ENCODE measurements at regions not wholly inside any gene's neighbourhood (a gene's known extent, or its start where the extent isn't known, plus 50 kb on each side); places are given as distances from the start of the nearest gene placed in this dataset.

GRCh38 chr2:175737722-175738361 lies 264.2 kb downstream of the LNPK start:
- Histone ChIP-seq H3K79me2 (ENCODE audit: insufficient read depth) (no peaks in the 10 kb centered on the region), H3K9me2 (ENCODE audit: insufficient read depth) (no peaks in the 10 kb centered on the region), H3K9me3 (ENCODE audit: low read depth) (no peaks in the 10 kb centered on the region), H2AFZ (no peak overlapping the region), H3K9ac (no peak overlapping the region), H3K4me3 (no peak overlapping the region), H3K27ac (no peak overlapping the region), H3K4me1 (ENCODE audit: insufficient read depth) (peaks cover 13% of the 10 kb centered on the region), H3K36me3 (ENCODE audit: low read depth) (no peaks in the 10 kb centered on the region), H3K4me2 (ENCODE audit: unreplicated experiment) (no peak overlapping the region), H3F3A (ENCODE audit: insufficient read depth) (peaks cover 13% of the 10 kb centered on the region), H3K27me3 (replicated peaks; ENCODE audit: insufficient read depth) (no peaks in the 10 kb centered on the region; the same call in 1 of the 2 replicates), H4K20me1 (ENCODE audit: insufficient read depth) (no peaks in the 10 kb centered on the region)
- WGBS, 2 experiments (ENCODE audit: low coverage in 1 of 2, low lambda C conversion rate in 2 of 2, missing lambda C conversion rate in 2 of 2): 61% methylated on average over 3 of the region's 3 CpGs
- in situ Hi-C loops (cut with MboI): no loop called here
- no peak for DNase-seq
- no peak for TF ChIP-seq EZH2phosphoT487 (IDR thresholded peaks at IDR 0.05; ENCODE audit: insufficient read depth, low read depth)
- TF ChIP-seq EZH2 (IDR thresholded peaks at IDR 0.05; ENCODE audit: insufficient read depth, poor library complexity, severe bottlenecking): no peak

- DNase-seq: no peak
- no peak overlapping the region for H3K4me2 ChIP-seq (ENCODE audit: unreplicated experiment)
- TF ChIP-seq EZH2 (IDR thresholded peaks at IDR 0.05; ENCODE audit: insufficient read depth, poor library complexity, severe bottlenecking) (no peak), EZH2phosphoT487 (IDR thresholded peaks at IDR 0.05; ENCODE audit: insufficient read depth, low read depth) (no peak)
- H4K20me1 ChIP-seq (ENCODE audit: insufficient read depth): no peaks in the 10 kb centered on the region
- H3K9ac ChIP-seq: no peak overlapping the region
- 57 to 58% methylated on average over 5 of the region's 5 CpGs for WGBS, 2 experiments (ENCODE audit: low coverage in 1 of 2, low lambda C conversion rate in 2 of 2, missing lambda C conversion rate in 2 of 2)
- H3K4me1 ChIP-seq (ENCODE audit: insufficient read depth): no peaks in the 10 kb centered on the region
- H3K27me3 ChIP-seq (replicated peaks; ENCODE audit: insufficient read depth): peaks cover 4% of the 10 kb centered on the region; the same call in 1 of the 2 replicates
- H2AFZ ChIP-seq: no peak overlapping the region
- H3K27ac ChIP-seq: no peak overlapping the region
- H3K79me2 ChIP-seq (ENCODE audit: insufficient read depth): no peaks in the 10 kb centered on the region
- H3K9me3 ChIP-seq (ENCODE audit: low read depth): no peaks in the 10 kb centered on the region
- H3K36me3 ChIP-seq (ENCODE audit: low read depth): no peaks in the 10 kb centered on the region
- in situ Hi-C loops (cut with MboI): no loop called here
- no peak overlapping the region for H3K4me3 ChIP-seq
- no peaks in the 10 kb centered on the region for H3K9me2 ChIP-seq (ENCODE audit: insufficient read depth)
- no peaks in the 10 kb centered on the region for H3F3A ChIP-seq (ENCODE audit: insufficient read depth)
These were observed 267.4 kb downstream of the LNPK start for GRCh38 chr2:175734686-175735085.

DNA sequence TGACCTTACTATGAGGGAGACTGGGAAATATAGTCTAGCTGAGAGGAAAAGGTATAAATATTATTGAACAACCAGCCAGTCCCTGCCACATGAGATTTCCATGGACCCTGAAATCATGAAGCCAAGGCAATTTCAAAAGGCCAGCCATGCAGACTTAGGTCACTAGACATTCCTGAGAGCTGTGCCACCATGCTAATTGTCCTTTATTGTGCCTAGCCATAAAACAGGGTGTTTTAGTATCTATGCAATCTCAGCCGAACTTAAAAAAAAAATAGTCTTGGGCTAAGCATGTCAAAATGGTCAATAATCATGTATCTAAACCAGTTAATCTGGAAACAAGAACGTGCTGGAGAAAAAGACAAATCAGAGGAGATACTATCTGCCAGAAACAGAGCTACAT lies 269.5 kb downstream of the LNPK start:
- no peak overlapping the region for H2AFZ ChIP-seq
- WGBS, 2 experiments (ENCODE audit: low coverage in 1 of 2, low lambda C conversion rate in 2 of 2, missing lambda C conversion rate in 2 of 2): 37 to 40% methylated on average over 2 of the region's 2 CpGs
- no peak overlapping the region for H3K9ac ChIP-seq
- no peak overlapping the region for H3K4me2 ChIP-seq (ENCODE audit: unreplicated experiment)
- no peaks in the 10 kb centered on the region for H3K36me3 ChIP-seq (ENCODE audit: low read depth)
- H3K9me2 ChIP-seq (ENCODE audit: insufficient read depth): no peaks in the 10 kb centered on the region
- no peaks in the 10 kb centered on the region for H4K20me1 ChIP-seq (ENCODE audit: insufficient read depth)
- H3K79me2 ChIP-seq (ENCODE audit: insufficient read depth): no peaks in the 10 kb centered on the region
- no peaks in the 10 kb centered on the region for H3K9me3 ChIP-seq (ENCODE audit: low read depth)
- peaks cover 4% of the 10 kb centered on the region; the same call in 1 of the 2 replicates for H3K27me3 ChIP-seq (replicated peaks; ENCODE audit: insufficient read depth)
- no peak overlapping the region for H3K27ac ChIP-seq
- H3F3A ChIP-seq (ENCODE audit: insufficient read depth): no peaks in the 10 kb centered on the region
- in situ Hi-C loops (cut with MboI): no loop called here
- TF ChIP-seq EZH2phosphoT487 (IDR thresholded peaks at IDR 0.05; ENCODE audit: insufficient read depth, low read depth): no peak
- TF ChIP-seq EZH2 (IDR thresholded peaks at IDR 0.05; ENCODE audit: insufficient read depth, poor library complexity, severe bottlenecking): no peak
- DNase-seq: no peak
- H3K4me3 ChIP-seq: no peak overlapping the region
- no peaks in the 10 kb centered on the region for H3K4me1 ChIP-seq (ENCODE audit: insufficient read depth)

- H3K27ac ChIP-seq: no peak overlapping the region
- no peaks in the 10 kb centered on the region for H4K20me1 ChIP-seq (ENCODE audit: insufficient read depth)
- 13 to 15% methylated on average over 4 of the region's 4 CpGs for WGBS, 2 experiments (ENCODE audit: low coverage in 1 of 2, low lambda C conversion rate in 2 of 2, missing lambda C conversion rate in 2 of 2)
- no peak for DNase-seq
- H3K4me3 ChIP-seq: no peak overlapping the region
- in situ Hi-C loops (cut with MboI): no loop called here
- H3K79me2 ChIP-seq (ENCODE audit: insufficient read depth): no peaks in the 10 kb centered on the region
- H3K27me3 ChIP-seq (replicated peaks; ENCODE audit: insufficient read depth): peaks cover 4% of the 10 kb centered on the region; the same call in 1 of the 2 replicates
- H3K9ac ChIP-seq: no peak overlapping the region
- no peak for TF ChIP-seq EZH2 (IDR thresholded peaks at IDR 0.05; ENCODE audit: insufficient read depth, poor library complexity, severe bottlenecking)
- TF ChIP-seq EZH2phosphoT487 (IDR thresholded peaks at IDR 0.05; ENCODE audit: insufficient read depth, low read depth): no peak
- peaks cover 6% of the 10 kb centered on the region; the same call in 1 of the 2 replicates for H3K4me1 ChIP-seq (ENCODE audit: insufficient read depth)
- no peaks in the 10 kb centered on the region for H3F3A ChIP-seq (ENCODE audit: insufficient read depth)
- no peak overlapping the region for H3K4me2 ChIP-seq (ENCODE audit: unreplicated experiment)
- H3K36me3 ChIP-seq (ENCODE audit: low read depth): no peaks in the 10 kb centered on the region
- no peaks in the 10 kb centered on the region for H3K9me2 ChIP-seq (ENCODE audit: insufficient read depth)
- no peaks in the 10 kb centered on the region for H3K9me3 ChIP-seq (ENCODE audit: low read depth)
- H2AFZ ChIP-seq: no peak overlapping the region
These were observed 272.0 kb downstream of the LNPK start for GRCh38 chr2:175730050-175730449.

Measured in GM23248 (cell line).